ENCODE measurements at regions not wholly inside any gene's neighbourhood (a gene's known extent, or its start where the extent isn't known, plus 50 kb on each side); places are given as distances from the start of the nearest gene placed in this dataset.

- H3K27me3 ChIP-seq (ENCODE audit: control insufficient read depth in 2 of 2, insufficient read depth in 1 of 2, low read length in 1 of 2) = no peaks in the 10 kb centered on the region
- 88% methylated on average over 1 of the region's 1 CpG for WGBS
- no peaks in the 10 kb centered on the region for H3K36me3 ChIP-seq (ENCODE audit: control insufficient read depth in 2 of 2, insufficient read depth in 2 of 2, low read length in 1 of 2)
- no peaks in the 10 kb centered on the region for H3K9me3 ChIP-seq (ENCODE audit: control insufficient read depth in 2 of 2, insufficient read depth in 1 of 2, low read length in 1 of 2)
- no peak overlapping the region for H3K27ac ChIP-seq (ENCODE audit: low read depth in 1 of 2, low read length in 1 of 2)
- H3K4me1 ChIP-seq (ENCODE audit: control insufficient read depth in 2 of 2, insufficient read depth in 2 of 2, low read length in 2 of 2) = no peaks in the 10 kb centered on the region
- no peak for DNase-seq (ENCODE audit: low read depth in 6 of 9, low spot score in 9 of 9)
- H3K4me3 ChIP-seq (ENCODE audit: low read length in 2 of 2) = no peak overlapping the region
These were observed 105.4 kb downstream of the OGFRL1 start for GRCh38 chr6:71393981-71394432.

- DNase-seq (ENCODE audit: low read depth in 6 of 9, low spot score in 9 of 9) = no peak
- 61% methylated on average over 2 of the region's 2 CpGs for WGBS
- no peak overlapping the region for H3K27ac ChIP-seq (ENCODE audit: low read depth in 1 of 2, low read length in 1 of 2)
These were observed 106.3 kb downstream of the OGFRL1 start for GRCh38 chr6:71394926-71395325.

GRCh38 chr6:71395731-71396409 is 107.3 kb downstream of the OGFRL1 start:
- H3K27me3 ChIP-seq (ENCODE audit: control insufficient read depth in 2 of 2, insufficient read depth in 1 of 2, low read length in 1 of 2) = no peaks in the 10 kb centered on the region
- DNase-seq (ENCODE audit: low read depth in 6 of 9, low spot score in 9 of 9) = no peak
- no peaks in the 10 kb centered on the region for H3K9me3 ChIP-seq (ENCODE audit: control insufficient read depth in 2 of 2, insufficient read depth in 1 of 2, low read length in 1 of 2)
- H3K36me3 ChIP-seq (ENCODE audit: control insufficient read depth in 2 of 2, insufficient read depth in 2 of 2, low read length in 1 of 2) = no peaks in the 10 kb centered on the region
- whole genome bisulfite sequencing = 87% methylated on average over 3 of the region's 3 CpGs
- no peak overlapping the region for H3K4me3 ChIP-seq (ENCODE audit: low read length in 2 of 2)
- no peaks in the 10 kb centered on the region for H3K4me1 ChIP-seq (ENCODE audit: control insufficient read depth in 2 of 2, insufficient read depth in 2 of 2, low read length in 2 of 2)
- H3K27ac ChIP-seq (ENCODE audit: low read depth in 1 of 2, low read length in 1 of 2) = no peak overlapping the region

More at GRCh38 chr6:71394926-71395325, 106.3 kb downstream of the OGFRL1 start:
- H3K9me3 ChIP-seq (ENCODE audit: control insufficient read depth in 2 of 2, insufficient read depth in 1 of 2, low read length in 1 of 2) = no peaks in the 10 kb centered on the region
- H3K27me3 ChIP-seq (ENCODE audit: control insufficient read depth in 2 of 2, insufficient read depth in 1 of 2, low read length in 1 of 2) = no peaks in the 10 kb centered on the region
- no peaks in the 10 kb centered on the region for H3K4me1 ChIP-seq (ENCODE audit: control insufficient read depth in 2 of 2, insufficient read depth in 2 of 2, low read length in 2 of 2)
- H3K4me3 ChIP-seq (ENCODE audit: low read length in 2 of 2) = no peak overlapping the region
- no peaks in the 10 kb centered on the region for H3K36me3 ChIP-seq (ENCODE audit: control insufficient read depth in 2 of 2, insufficient read depth in 2 of 2, low read length in 1 of 2)

GRCh38 chr6:71396410-71396801 is 107.8 kb downstream of the OGFRL1 start:
- no peaks in the 10 kb centered on the region for H3K27me3 ChIP-seq (ENCODE audit: control insufficient read depth in 2 of 2, insufficient read depth in 1 of 2, low read length in 1 of 2)
- no peaks in the 10 kb centered on the region for H3K4me1 ChIP-seq (ENCODE audit: control insufficient read depth in 2 of 2, insufficient read depth in 2 of 2, low read length in 2 of 2)
- H3K36me3 ChIP-seq (ENCODE audit: control insufficient read depth in 2 of 2, insufficient read depth in 2 of 2, low read length in 1 of 2) = no peaks in the 10 kb centered on the region
- 95% methylated on average over 2 of the region's 2 CpGs for WGBS
- no peak overlapping the region for H3K27ac ChIP-seq (ENCODE audit: low read depth in 1 of 2, low read length in 1 of 2)
- no peak overlapping the region for H3K4me3 ChIP-seq (ENCODE audit: low read length in 2 of 2)
- DNase-seq (ENCODE audit: low read depth in 6 of 9, low spot score in 9 of 9) = no peak
- no peaks in the 10 kb centered on the region for H3K9me3 ChIP-seq (ENCODE audit: control insufficient read depth in 2 of 2, insufficient read depth in 1 of 2, low read length in 1 of 2)

GRCh38 chr6:71399279-71399678 is 110.7 kb downstream of the OGFRL1 start:
- WGBS = 98% methylated on average over 2 of the region's 2 CpGs
- H3K36me3 ChIP-seq (ENCODE audit: control insufficient read depth in 2 of 2, insufficient read depth in 2 of 2, low read length in 1 of 2) = no peaks in the 10 kb centered on the region
- no peak overlapping the region for H3K4me3 ChIP-seq (ENCODE audit: low read length in 2 of 2)
- no peak overlapping the region for H3K27ac ChIP-seq (ENCODE audit: low read depth in 1 of 2, low read length in 1 of 2)
- no peaks in the 10 kb centered on the region for H3K9me3 ChIP-seq (ENCODE audit: control insufficient read depth in 2 of 2, insufficient read depth in 1 of 2, low read length in 1 of 2)
- DNase-seq (ENCODE audit: low read depth in 6 of 9, low spot score in 9 of 9) = no peak
- H3K4me1 ChIP-seq (ENCODE audit: control insufficient read depth in 2 of 2, insufficient read depth in 2 of 2, low read length in 2 of 2) = no peaks in the 10 kb centered on the region
- no peaks in the 10 kb centered on the region for H3K27me3 ChIP-seq (ENCODE audit: control insufficient read depth in 2 of 2, insufficient read depth in 1 of 2, low read length in 1 of 2)

GRCh38 chr6:71400852-71401251 is 112.2 kb downstream of the OGFRL1 start:
- no peak overlapping the region for H3K27ac ChIP-seq (ENCODE audit: low read depth in 1 of 2, low read length in 1 of 2)
- no peak for DNase-seq (ENCODE audit: low read depth in 6 of 9, low spot score in 9 of 9)
- no peaks in the 10 kb centered on the region for H3K4me1 ChIP-seq (ENCODE audit: control insufficient read depth in 2 of 2, insufficient read depth in 2 of 2, low read length in 2 of 2)

GRCh38 chr6:71402096-71402495 is 113.5 kb downstream of the OGFRL1 start:
- 96% methylated on average over 3 of the region's 3 CpGs for WGBS
- Histone ChIP-seq H3K27ac (ENCODE audit: low read depth in 1 of 2, low read length in 1 of 2) (no peak overlapping the region), H3K4me3 (ENCODE audit: low read length in 2 of 2) (no peak overlapping the region), H3K9me3 (ENCODE audit: control insufficient read depth in 2 of 2, insufficient read depth in 1 of 2, low read length in 1 of 2) (no peaks in the 10 kb centered on the region), H3K4me1 (ENCODE audit: control insufficient read depth in 2 of 2, insufficient read depth in 2 of 2, low read length in 2 of 2) (no peaks in the 10 kb centered on the region), H3K36me3 (ENCODE audit: control insufficient read depth in 2 of 2, insufficient read depth in 2 of 2, low read length in 1 of 2) (no peaks in the 10 kb centered on the region), H3K27me3 (ENCODE audit: control insufficient read depth in 2 of 2, insufficient read depth in 1 of 2, low read length in 1 of 2) (no peaks in the 10 kb centered on the region)
- no peak for DNase-seq (ENCODE audit: low read depth in 6 of 9, low spot score in 9 of 9)

More at GRCh38 chr6:71400852-71401251, 112.2 kb downstream of the OGFRL1 start:
- H3K9me3 ChIP-seq (ENCODE audit: control insufficient read depth in 2 of 2, insufficient read depth in 1 of 2, low read length in 1 of 2) = no peaks in the 10 kb centered on the region
- H3K27me3 ChIP-seq (ENCODE audit: control insufficient read depth in 2 of 2, insufficient read depth in 1 of 2, low read length in 1 of 2) = no peaks in the 10 kb centered on the region
- no peaks in the 10 kb centered on the region for H3K36me3 ChIP-seq (ENCODE audit: control insufficient read depth in 2 of 2, insufficient read depth in 2 of 2, low read length in 1 of 2)
- H3K4me3 ChIP-seq (ENCODE audit: low read length in 2 of 2) = no peak overlapping the region

- DNase-seq (ENCODE audit: low read depth in 6 of 9, low spot score in 9 of 9) = no peak
- H3K36me3 ChIP-seq (ENCODE audit: control insufficient read depth in 2 of 2, insufficient read depth in 2 of 2, low read length in 1 of 2) = no peaks in the 10 kb centered on the region
- H3K9me3 ChIP-seq (ENCODE audit: control insufficient read depth in 2 of 2, insufficient read depth in 1 of 2, low read length in 1 of 2) = no peaks in the 10 kb centered on the region
- H3K27me3 ChIP-seq (ENCODE audit: control insufficient read depth in 2 of 2, insufficient read depth in 1 of 2, low read length in 1 of 2) = no peaks in the 10 kb centered on the region
- H3K4me3 ChIP-seq (ENCODE audit: low read length in 2 of 2) = no peak overlapping the region
- no peaks in the 10 kb centered on the region for H3K4me1 ChIP-seq (ENCODE audit: control insufficient read depth in 2 of 2, insufficient read depth in 2 of 2, low read length in 2 of 2)
- 84% methylated on average over 9 of the region's 9 CpGs for WGBS
- H3K27ac ChIP-seq (ENCODE audit: low read depth in 1 of 2, low read length in 1 of 2) = no peak overlapping the region
These were observed 115.0 kb downstream of the OGFRL1 start for GRCh38 chr6:71403422-71404134.

- H3K4me3 ChIP-seq (ENCODE audit: low read length in 2 of 2) = no peak overlapping the region
- no peaks in the 10 kb centered on the region for H3K4me1 ChIP-seq (ENCODE audit: control insufficient read depth in 2 of 2, insufficient read depth in 2 of 2, low read length in 2 of 2)
- no peaks in the 10 kb centered on the region for H3K36me3 ChIP-seq (ENCODE audit: control insufficient read depth in 2 of 2, insufficient read depth in 2 of 2, low read length in 1 of 2)
- 92% methylated on average over 4 of the region's 4 CpGs for WGBS
- H3K27me3 ChIP-seq (ENCODE audit: control insufficient read depth in 2 of 2, insufficient read depth in 1 of 2, low read length in 1 of 2) = no peaks in the 10 kb centered on the region
- no peak overlapping the region for H3K27ac ChIP-seq (ENCODE audit: low read depth in 1 of 2, low read length in 1 of 2)
- H3K9me3 ChIP-seq (ENCODE audit: control insufficient read depth in 2 of 2, insufficient read depth in 1 of 2, low read length in 1 of 2) = no peaks in the 10 kb centered on the region
- no peak for DNase-seq (ENCODE audit: low read depth in 6 of 9, low spot score in 9 of 9)
These were observed 115.7 kb downstream of the OGFRL1 start for GRCh38 chr6:71404145-71404966.

All from thymus (tissue), 11 donors.